ENCODE measurements at regions not wholly inside any gene's neighbourhood (a gene's known extent, or its start where the extent isn't known, plus 50 kb on each side); places are given as distances from the start of the nearest gene placed in this dataset.

GRCh38 chr7:117979954-117980497, 106.8 kb upstream of the CTTNBP2 start:
- TF ChIP-seq ELK1 (IDR thresholded peaks at IDR 0.05; ENCODE audit: low read depth, low read length) (no peak), CTCF (IDR thresholded peaks at IDR 0.05 in 2 of 3, conservative IDR thresholded peaks at IDR 0.05 in 1 of 3; ENCODE audit: control insufficient read depth in 2 of 3, extremely low read depth in 1 of 3, insufficient read depth in 1 of 3, low read depth in 3 of 3, low read length in 3 of 3) (no peak), EZH2 (IDR thresholded peaks at IDR 0.05; ENCODE audit: borderline replicate concordance, control insufficient read depth, low read depth, low read length) (no peak), CHD2 (IDR thresholded peaks at IDR 0.05; ENCODE audit: borderline replicate concordance, low read depth, low read length) (no peak), POLR2A (IDR thresholded peaks at IDR 0.05; ENCODE audit: low read depth, low read length) (no peak)
